ENCODE measurements at regions not wholly inside any gene's neighbourhood (a gene's known extent, or its start where the extent isn't known, plus 50 kb on each side); places are given as distances from the start of the nearest gene placed in this dataset.

DNA sequence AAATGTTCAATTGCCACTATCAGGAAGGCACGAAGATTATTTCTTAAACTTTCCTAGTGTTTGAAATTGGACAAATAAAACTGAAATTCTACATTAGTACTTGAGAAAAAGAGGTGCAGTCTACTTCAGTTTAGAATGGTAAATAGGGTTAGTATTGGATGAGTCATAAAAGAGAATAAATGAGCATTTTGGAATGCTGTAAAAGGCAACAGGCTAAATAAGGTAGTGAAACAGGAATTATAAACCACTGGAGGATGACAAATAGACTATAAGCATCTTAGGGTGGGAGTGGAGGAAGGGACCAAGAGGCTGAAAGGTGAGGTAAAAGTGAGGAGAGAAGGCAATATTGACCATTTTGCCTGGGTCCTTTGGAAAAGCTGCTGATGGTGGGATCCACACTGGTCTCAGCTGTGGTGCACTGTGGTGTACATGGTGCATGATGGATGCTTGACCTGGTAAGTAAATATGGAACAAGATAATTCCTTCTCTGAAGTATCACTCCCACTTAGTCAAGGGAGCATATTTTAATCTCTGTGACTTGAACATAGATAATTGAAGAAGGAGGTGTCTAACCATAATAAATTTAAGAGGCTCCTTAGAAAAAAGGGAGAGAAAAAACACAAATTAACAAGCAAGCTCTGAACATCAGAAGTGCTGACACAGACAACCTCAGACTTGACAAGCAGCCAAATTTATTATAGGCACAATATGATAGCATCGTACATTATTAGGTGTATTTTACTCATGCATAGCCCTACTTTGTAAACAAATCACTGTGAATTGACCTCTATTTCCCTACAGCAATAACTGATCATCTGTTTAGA lies 76.4 kb upstream of the SCIN start:
- TF ChIP-seq POLR2A (IDR thresholded peaks at IDR 0.05; ENCODE audit: low read depth, low read length) (no peak), POLR2AphosphoS5 (IDR thresholded peaks at IDR 0.05; ENCODE audit: low read depth, low read length) (no peak), PAX5 (IDR thresholded peaks at IDR 0.05; ENCODE audit: insufficient read depth, low read length, severe bottlenecking) (no peak), POU2F2 (IDR thresholded peaks at IDR 0.05; ENCODE audit: low read depth, low read length) (no peak)

Measured in GM12891 (cell line).